Fibroblast of gingiva (primary cell): ENCODE measurements at regions not wholly inside any gene's neighbourhood (a gene's known extent, or its start where the extent isn't known, plus 50 kb on each side); places are given as distances from the start of the nearest gene placed in this dataset.

Experiments
- DNase-seq: peaks from one replicate; pipeline ENCODE4 v3.0.0-alpha.2; 2011; ENCODE audit warnings: low read depth

DNA sequence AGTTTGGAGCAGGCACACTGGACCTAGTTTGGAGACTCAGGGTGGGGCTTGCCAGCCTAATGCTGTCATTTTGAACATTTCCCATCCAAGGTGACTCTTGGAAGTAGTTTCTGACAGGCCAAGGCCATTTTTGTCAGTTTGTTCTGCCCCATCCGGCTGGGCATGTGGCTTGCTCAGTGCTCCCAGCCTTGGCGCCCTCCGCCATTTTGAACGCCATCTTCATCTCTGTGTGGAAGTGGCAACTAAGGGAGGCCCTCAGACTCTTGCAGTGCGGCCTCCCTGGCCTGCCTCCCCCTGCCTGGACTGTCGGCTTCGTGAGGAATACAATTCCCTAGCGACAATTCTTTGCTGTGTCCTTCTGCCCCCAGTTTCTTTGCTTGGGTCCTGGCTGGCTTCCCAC is 150.6 kb upstream of the RGMA start:
- no peak for DNase-seq

DNA sequence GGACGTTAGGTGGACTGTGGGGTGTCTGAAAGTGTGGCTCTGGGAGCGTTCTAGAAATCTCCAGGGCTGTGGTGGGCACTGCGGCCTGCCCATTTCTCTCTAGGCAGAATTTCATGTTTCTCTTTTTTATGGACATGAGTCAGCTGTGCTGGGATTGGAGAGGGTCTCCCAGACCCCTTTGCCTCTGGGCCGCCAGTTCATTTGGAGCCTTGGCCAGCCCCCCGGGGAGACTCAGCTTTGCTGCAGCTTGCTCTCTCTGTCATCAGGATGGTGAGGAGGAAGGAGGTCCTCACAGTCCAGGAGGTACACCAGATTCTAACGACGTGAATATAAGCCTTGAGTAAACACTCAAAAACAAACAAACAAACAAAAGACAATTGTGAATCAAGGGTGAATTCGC is 149.6 kb upstream of the RGMA start:
- DNase-seq: no peak

DNA sequence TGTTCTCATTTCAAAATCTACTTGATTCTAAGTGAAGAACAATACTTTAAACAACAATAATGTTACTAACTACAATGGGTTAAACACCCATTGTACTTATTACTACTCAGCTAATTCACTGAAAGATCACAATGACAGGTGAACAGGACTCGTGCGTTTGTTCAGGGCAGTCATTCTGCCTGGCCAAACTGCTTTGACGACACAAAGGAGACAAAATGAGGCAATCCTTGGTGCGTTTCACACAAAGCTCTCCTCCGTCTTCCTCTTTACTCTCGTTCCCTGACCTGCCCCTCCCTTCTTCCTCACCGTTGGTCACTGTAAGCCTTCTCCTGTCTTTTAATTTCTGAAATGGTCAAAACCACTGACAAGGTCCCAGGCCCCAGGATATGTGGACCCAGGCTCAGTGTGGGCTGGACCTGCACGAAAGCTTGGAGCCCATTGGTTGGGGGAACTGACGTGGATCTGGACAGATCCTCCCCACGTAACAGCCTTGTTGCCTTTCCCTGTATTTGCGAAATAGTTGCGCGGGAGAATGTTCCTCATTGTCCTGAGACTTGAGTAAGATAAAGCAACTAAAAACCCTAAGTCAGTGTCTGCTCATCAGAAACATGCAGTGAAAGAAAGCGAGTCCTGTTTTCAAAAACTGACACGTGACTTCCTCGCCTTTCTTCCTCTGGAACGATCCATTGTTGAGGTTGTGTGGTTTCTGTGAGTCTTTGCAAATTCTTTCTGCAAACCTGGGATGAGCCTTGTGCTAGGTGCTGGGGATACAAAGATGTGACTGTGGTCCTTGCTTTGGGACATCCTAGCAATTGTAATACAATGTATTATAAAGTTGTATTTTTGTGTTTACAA is 147.1 kb upstream of the RGMA start:
- DNase-seq: no peak

DNA sequence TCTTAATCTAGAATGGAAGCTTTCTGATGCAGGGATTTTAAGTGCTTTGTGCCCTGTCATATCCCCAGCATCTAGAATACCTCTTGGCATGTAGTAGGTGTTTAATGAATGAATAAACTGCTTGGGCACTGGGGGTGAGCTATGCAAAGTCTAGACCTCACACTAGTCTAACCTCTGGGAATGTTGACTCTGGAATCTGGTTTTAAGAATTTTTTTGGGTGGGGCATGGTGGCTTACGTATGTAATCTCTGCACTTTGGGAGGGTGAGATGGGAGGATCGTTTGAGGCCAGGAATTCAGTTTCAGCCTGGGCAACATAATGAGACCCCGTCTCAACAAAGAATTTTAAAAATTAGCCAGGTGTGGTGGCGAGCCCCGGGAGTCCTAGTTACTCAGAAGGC is 146.3 kb upstream of the RGMA start:
- no peak for DNase-seq

DNA sequence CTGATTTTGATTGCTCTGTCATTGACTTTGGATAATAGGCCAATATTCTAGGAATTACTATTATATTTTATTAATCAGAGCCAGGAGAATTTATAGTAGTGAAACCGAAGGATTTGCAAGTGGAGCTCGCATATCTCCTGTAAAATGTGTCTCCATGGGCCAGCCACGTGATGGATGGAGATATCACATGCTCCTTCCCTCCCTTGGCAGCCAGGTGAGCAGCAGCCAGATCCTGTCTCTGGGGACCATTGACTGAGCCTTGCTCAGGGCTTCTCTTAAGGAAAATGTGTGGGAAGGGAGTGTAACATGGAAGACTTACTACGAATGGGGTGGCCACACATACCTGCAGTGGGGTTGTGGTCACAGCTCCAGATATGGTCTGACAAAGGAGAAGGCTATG is 144.7 kb upstream of the RGMA start:
- no peak for DNase-seq

DNA sequence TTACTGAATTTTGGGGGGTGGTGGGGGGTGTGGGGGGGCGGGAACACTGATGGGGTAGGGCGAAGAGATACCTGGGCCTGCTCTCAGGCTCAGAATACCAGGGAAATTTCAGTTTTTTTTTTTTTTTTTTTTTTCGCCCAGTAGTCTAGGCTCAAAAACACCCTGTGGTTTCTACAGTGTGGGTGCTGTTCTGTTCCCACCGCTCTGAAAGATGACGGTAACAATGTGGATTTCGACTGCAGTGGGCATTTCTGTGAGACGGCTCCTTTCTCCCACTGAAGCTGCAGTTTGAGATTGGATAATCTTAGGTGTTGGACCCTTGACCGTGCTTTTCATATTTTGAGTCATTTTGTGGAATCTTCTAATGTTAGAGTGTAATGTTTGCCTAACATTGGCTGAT is 143.8 kb upstream of the RGMA start:
- DNase-seq: no peak

DNA sequence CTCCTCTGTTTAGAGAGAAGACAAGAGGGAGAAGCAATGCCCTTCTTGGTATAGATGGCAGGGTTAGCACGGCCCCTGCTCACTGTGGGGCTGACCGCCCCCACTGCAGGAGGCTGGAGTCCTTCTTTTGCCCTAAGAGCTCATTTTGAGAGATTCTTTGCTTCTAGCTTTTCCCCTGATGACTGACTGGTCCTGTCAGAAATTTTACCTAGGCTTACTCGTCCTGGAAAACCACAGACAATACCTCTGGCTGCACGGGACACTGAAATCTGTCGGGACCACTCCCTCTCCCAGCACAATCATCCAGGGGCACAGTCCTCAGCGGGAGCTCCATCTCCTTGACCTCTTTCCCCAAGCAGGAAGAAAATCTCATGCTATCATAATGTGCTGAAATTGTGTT is 143.0 kb upstream of the RGMA start:
- DNase-seq: no peak

DNA sequence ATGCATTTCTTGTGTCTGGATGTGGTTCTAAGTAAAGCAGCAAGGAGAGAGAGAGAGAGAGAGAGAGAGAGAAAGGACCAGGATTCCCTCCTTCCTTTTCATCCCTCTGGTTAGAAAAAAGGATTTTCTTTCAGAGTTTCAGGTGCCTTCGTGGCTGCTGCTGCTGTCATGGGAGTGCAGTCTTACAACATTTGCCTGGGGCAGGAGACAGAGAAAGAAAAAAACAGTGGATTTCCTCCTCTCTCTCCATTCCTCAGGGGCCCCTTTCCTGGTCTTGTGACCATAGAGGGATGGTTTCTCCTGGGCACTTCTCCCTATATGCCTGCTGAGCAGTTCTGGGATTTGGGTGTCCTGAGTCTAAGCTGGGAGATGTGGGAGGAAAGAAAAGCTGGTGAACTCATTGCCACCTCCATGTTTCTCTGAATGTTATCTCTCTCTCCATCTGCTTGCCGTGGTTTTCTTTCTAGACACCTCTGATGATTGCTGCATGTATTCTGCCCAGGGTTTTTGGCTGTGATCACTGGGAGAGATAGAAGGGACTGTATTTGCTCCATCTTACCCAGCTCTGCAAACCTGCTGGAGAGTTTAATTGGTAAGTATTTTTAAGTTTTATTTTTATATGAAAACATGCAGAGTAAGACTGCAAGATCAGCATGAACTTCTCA is 142.4 kb upstream of the RGMA start:
- no peak for DNase-seq

DNA sequence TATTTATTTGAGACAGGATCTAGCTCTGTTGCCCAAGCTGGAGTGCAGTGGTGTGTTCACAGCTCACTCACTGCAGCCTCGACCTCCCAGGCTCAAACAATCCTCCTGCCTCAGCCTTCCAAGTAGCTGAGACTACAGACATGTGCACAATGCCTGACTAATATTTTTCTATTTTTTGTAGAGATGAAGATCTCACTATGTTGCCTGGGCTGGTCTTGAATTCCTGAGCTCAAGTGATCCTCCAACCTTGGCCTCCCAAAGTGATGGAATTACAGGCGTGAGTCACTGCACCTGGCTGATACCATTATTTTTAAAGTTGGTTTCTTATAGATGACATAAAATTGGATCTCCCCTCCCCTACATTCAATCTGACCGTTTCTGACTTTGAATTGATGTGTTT is 139.5 kb upstream of the RGMA start:
- DNase-seq: no peak

DNA sequence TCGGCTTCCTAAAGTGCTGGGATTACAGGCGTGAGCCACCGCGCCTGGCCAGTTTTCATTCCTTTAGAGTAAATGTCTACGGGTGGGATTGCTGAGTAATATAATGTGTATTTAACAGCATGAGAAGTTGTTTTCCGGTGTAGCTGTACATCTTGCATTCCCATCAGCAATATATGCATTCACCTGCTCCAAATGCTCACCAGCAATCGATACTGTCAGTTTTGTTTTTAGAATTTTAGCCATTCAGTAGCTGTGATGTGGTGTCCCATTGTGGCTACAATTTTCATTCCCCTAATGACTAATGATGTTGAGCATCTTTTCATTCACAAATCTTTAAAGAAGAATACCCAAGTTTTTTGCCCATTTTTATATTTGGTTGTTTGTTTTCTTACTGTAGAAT is 134.8 kb upstream of the RGMA start:
- no peak for DNase-seq

DNA sequence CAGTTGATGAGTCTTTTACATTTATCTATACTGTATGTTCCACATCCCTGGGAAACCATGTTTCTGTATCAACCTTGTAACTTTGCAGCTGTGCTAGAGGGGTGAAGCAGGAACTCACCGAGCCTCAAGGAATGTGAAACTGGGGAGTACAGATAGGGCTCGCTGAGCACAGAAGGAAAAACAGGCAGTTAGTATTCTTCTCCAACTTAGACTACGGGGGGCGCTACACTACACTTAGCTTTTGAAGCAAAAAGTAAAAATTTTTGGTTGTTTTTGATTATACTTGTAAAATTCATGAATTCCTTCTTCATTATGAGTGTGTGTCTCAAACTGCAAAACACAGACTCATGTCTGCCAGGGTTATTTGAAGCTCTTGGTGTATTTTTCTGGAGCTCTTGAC is 132.7 kb upstream of the RGMA start:
- no peak for DNase-seq

DNA sequence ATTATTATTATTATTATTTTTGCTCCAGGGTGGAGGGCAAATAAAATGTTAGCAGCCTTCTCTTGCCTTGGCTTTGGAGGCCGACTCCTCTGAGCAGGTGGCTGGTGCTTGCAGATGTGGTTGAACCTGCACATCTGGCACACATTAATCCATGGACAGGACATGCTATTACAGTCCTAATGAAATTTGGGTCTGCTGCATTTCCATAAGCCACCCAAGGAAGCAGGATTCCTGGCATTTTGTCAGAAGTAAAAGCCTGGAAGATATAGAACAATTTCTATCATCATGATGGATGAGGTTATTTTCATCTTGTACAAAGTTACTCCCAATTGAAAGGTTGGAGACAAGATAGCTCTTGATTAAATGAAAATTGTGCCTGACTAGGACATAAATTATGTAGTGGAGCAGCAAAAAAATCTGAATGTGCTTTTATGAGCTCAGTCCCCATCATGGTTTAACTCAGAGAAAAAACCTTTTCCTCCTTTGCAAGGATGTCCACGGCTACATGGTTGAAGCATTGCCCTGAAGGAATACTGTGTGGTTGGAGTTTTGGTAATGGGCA is 130.9 kb upstream of the RGMA start:
- DNase-seq: no peak

DNA sequence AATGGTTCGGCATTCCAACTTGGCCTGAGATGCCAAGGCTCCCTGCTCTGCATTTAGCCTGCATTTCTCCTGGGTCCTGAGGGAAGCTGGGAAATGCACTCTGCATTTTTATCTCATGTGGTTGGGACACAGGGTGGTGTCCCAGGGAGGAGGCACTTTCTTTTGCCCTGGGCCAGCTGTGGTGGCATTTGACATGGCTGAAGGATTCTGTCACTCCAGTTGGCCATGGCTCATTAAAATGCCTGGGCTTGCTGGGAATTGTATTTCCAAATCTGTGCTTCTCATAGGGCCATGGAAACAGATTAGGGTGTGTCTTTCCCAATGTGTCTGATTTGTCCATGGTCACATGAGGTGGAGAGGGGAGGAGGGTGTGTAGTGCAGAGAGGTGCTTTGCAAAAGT is 128.3 kb upstream of the RGMA start:
- no peak for DNase-seq

DNA sequence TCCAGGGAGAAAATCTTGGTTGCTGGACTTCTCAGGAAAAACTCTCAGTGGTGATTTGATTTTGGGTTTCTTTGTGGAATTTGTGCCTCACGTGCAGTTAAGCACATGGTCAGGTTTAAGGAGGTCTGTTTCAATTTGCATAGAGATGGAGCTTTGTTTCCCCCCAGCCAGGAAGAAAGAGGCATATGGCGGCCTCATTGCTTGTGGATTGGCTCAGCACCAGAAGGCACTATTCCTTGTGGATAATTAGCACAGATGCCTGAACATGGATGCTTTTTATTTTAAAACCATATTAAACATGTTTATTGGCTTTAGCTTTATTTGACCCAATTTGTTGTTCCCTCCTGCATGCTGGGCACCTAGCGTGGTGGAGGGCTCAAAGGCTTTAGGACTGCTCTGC is 125.1 kb upstream of the RGMA start:
- no peak for DNase-seq

DNA sequence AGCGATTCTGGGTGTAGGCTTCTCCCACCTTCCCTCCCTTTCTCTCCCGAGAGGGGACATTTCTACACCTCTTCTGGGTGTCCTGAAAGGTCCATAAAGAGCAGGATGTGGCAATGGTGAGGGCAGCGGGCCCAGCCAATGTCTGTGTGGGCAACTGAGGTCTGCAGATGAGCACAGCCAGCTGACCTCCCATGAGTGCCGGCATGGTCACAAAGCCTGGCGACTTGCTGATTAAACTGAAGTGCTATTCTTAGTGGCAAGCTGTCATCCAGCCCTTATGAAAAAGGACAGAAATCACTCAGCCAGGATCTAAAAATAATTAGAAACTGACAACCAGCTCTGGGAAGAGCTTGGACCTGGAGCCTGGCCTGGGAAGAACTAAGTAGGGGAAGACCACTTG is 124.3 kb upstream of the RGMA start:
- no peak for DNase-seq

DNA sequence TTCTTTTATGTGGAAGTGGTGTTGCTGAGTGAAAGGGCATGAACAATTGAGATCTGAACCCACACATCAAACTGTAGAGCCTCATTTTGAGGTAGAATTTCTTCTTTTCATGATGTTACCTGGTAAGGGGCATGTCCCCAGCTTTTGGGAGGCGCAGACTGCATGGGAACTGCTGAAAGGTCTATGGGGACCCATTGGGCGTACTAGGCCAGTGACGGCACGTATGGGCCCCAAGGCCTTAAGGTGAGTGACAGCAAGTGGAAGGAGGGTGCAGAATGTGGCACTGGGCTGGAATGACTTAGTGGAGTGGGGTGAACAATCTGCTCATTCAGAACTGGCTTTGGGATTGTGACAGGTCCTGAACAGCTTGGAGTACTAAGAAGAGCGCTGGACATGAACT is 123.6 kb upstream of the RGMA start:
- no peak for DNase-seq

DNA sequence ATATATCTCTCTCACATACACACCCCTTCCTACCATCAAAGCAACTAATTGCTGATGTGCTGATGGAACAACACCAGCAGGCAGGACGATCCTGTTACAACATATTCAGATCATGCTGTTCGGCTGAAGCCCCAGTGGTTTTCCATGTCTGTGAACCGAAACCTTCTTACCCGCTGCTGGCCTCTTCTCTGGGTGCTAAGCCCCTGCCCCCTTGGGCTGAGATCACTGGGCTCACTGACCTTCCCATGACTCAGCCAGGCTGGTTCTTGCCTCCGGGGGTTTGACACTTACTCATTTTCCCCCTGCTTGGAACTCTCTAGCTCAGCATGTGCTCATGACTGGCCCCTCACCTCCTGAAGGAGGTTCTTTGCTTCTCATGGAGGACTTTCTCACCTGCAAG is 122.0 kb upstream of the RGMA start:
- no peak for DNase-seq

DNA sequence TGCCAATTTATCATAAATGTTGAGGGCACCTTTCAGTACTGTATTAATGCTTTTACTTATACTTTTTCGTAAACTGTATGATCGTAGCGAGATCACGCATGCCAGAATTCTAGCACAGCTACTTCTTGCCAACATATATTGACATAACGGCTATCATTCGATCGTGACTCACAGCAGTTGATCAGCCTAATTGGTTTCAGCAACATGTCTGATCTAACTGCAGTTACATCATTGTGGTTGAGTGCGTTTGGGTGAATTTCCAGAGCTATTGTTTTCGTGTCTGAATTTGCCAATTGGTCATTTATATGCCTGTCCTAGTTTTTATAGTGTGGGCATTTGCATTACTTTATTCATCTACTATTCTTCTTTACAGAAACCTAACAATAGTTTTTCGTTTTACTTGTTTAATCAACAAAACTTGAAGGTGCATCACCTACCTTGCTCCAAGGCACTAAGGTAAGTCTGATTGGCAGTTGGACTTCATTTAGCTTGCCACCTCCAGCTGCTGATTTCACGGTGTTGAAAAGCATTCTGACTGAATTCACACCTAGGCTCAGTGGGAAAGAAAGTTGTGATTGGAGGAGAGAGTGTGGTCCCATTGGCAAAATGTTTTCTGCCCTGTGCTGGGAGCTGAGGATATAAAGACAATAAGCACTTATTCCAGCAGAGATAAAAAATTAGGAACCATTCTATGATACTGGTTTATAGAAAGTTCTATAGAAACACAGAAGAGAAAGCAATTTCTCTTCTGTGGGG is 120.9 kb upstream of the RGMA start:
- no peak for DNase-seq

DNA sequence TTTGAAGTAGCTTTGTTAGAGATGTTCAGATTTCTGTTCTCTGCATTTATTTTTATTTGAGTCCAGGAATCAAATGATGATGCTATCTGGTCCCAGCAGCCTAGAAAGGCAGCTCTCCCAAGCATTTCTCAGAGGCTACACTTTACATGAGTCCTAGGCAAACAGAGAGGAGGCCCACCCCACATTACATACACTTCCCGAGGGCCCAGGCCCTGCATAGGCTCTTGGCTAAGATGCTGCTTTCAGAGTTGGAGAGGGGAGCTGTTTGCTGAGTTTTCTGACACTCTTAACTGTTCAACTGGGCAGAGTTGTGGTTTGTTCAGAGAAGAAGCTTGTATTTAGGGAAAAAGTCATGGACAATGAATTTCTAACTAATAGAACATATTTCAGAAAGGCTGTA is 117.9 kb upstream of the RGMA start:
- DNase-seq: no peak

DNA sequence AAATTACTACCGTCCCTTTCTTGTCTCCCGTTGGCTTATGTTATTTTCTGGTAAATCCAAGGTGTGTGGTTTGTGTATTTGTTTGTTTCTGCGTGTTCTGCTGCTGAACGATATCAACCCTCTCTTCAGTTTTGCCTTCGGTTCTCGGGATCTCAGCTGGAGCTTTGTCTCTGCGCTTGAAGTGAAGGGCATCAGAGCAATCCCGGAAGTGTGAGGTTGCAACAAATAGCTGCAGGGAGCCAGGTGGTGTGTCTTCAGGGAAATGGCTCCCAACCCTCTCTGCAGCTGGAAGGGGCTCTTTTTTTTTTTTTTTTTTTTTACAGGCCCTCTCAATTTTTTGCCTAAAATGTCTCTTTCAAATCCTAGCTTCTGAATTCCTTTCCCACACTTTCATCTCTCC is 116.4 kb upstream of the RGMA start:
- no peak for DNase-seq

DNA sequence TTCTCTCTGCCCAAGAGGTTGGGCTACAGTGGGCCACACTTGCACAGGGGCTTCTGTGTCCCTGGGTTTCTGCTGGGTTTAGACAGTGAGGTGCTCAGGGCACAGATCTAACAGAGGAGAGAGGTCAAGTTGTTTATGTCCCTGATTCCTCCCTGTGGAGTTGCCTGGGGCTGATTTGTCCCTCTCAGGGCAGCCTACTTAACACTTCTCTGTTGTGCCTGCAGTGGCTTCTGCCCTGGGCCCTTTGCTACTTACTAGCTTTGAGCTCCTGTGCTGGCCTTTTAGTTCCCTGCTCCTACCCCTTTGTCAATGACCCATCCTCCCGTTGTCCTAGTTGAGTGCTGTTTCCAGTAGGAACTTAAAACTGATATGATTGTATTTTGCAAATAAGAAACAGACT is 114.0 kb upstream of the RGMA start:
- no peak for DNase-seq

DNA sequence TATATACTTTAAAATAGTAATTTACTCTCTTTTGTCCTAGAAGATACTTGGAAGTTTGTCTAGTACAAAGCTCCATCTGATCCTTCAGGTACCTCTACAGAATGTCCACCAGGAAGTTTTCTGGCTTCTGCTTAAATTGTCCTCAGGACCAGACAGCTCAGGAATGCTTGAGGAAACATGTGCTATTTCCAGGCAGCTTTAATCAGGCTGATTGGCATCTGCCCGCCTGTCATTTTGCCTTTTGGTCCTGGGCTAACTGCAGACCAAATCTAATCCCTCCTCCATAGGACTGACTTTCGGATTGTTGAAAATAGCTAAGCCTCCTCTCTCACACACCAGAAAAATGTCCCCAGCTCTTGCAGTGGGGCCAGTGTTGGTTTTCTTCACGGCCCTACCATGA is 113.4 kb upstream of the RGMA start:
- no peak for DNase-seq

DNA sequence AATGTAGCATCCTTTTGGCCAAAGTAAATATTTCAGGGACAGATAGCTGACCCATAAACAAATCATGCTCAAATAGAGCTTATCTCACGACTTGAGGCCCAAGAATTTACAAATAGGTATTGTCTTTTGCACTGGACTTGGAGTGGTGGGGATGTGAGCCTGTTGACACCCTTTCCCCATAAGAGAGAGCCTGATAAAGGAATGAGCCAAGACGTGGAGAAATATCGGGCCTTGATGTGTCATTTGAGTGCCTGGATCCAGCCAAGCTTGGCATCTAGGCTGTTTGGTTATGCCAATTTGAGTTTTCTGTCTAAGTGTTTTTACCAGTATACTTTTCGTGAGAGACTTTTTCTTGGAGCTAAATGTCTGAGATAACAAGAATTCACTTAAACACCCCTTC is 112.9 kb upstream of the RGMA start:
- no peak for DNase-seq
